ENCODE measurements at regions not wholly inside any gene's neighbourhood (a gene's known extent, or its start where the extent isn't known, plus 50 kb on each side); places are given as distances from the start of the nearest gene placed in this dataset.

GRCh38 chr2:223313101-223313500, 261.1 kb downstream of the KCNE4 start:
- TF ChIP-seq CTCF (IDR thresholded peaks at IDR 0.05) (no peak), EP300 (IDR thresholded peaks at IDR 0.05) (no peak), POLR2A (IDR thresholded peaks at IDR 0.05) (no peak), POLR2AphosphoS5 (IDR thresholded peaks at IDR 0.05) (no peak)
